ENCODE measurements at regions not wholly inside any gene's neighbourhood (a gene's known extent, or its start where the extent isn't known, plus 50 kb on each side); places are given as distances from the start of the nearest gene placed in this dataset.

- TF ChIP-seq CTCF (conservative IDR thresholded peaks at IDR 0.05 in 1 of 2, IDR thresholded peaks at IDR 0.05 in 1 of 2; ENCODE audit: extremely low read depth in 1 of 2, insufficient read depth in 1 of 2, low read depth in 1 of 2, low read length in 2 of 2): no peak
- no peak for TF ChIP-seq EZH2 (IDR thresholded peaks at IDR 0.05; ENCODE audit: borderline replicate concordance, low read length)
Measured at GRCh38 chr6:50239853-50240252, 190.1 kb upstream of the DEFB112 start.

Measured in mammary epithelial cell (primary cell).